Sigmoid colon (tissue), 4 donors: ENCODE measurements at regions not wholly inside any gene's neighbourhood (a gene's known extent, or its start where the extent isn't known, plus 50 kb on each side); places are given as distances from the start of the nearest gene placed in this dataset.

ENCODE experiments used
- EP300 ChIP-seq, 4 donors: sonication (generic); formaldehyde crosslinking; IDR thresholded peaks; one replicate each; pipeline ENCODE4 v1.6.1; 2017; ENCODE audit warnings: antibody characterized with exemption in 4 of 4
- POLR2A ChIP-seq, 2 donors: fragments of 450-650 bp; IDR thresholded peaks; one replicate each; pipeline ENCODE4 v1.6.1; 2016; ENCODE audit warnings: antibody characterized with exemption in 2 of 2, mild to moderate bottlenecking in 2 of 2, moderate library complexity in 2 of 2
- TF ChIP-seq, protein P1 (sequence below), 4 experiments: fragments of 450-650 bp in 3 of 4; fragments of 200-600 bp in 1 of 4; IDR thresholded peaks; one replicate each; pipeline ENCODE4 v1.5.1; 2016 to 2019; ENCODE audit warnings: antibody characterized with exemption in 4 of 4, mild to moderate bottlenecking in 3 of 4, moderate library complexity in 2 of 4

DNA sequence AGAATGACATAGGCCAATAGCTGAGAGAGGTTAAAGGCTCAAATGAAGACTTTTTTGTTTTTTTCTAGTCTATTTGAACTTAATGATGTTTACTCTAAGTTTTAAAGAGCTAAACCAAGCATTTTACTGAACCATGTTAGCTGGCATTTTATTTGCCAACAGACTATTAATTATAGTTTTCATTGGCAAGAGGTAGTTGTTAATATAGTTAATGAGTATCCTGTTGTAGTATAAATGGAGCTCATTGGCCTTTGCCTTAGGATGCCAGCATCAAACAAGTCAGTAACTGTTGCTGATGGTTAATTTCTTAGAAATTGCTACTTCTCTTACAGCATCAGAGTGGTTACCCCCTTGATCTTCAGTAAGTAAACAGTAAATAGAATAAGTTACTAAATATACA lies 339.0 kb upstream of the B3GALT2 start:
- TF ChIP-seq, protein P1, sequence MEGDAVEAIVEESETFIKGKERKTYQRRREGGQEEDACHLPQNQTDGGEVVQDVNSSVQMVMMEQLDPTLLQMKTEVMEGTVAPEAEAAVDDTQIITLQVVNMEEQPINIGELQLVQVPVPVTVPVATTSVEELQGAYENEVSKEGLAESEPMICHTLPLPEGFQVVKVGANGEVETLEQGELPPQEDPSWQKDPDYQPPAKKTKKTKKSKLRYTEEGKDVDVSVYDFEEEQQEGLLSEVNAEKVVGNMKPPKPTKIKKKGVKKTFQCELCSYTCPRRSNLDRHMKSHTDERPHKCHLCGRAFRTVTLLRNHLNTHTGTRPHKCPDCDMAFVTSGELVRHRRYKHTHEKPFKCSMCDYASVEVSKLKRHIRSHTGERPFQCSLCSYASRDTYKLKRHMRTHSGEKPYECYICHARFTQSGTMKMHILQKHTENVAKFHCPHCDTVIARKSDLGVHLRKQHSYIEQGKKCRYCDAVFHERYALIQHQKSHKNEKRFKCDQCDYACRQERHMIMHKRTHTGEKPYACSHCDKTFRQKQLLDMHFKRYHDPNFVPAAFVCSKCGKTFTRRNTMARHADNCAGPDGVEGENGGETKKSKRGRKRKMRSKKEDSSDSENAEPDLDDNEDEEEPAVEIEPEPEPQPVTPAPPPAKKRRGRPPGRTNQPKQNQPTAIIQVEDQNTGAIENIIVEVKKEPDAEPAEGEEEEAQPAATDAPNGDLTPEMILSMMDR (IDR thresholded peaks at IDR 0.05): no peak
- TF ChIP-seq POLR2A (IDR thresholded peaks at IDR 0.05) (no peak), EP300 (IDR thresholded peaks at IDR 0.05) (no peak)
